ENCODE measurements at regions not wholly inside any gene's neighbourhood (a gene's known extent, or its start where the extent isn't known, plus 50 kb on each side); places are given as distances from the start of the nearest gene placed in this dataset.

GRCh38 chr7:81648716-81649115 lies 121.1 kb downstream of the HGF start:
- DNase-seq = no peak

- DNase-seq = no peak
These were observed 124.4 kb downstream of the HGF start for GRCh38 chr7:81645435-81645834.

GRCh38 chr7:81641873-81642272 lies 128.0 kb downstream of the HGF start:
- DNase-seq = no peak

- no peak for DNase-seq
These were observed 131.6 kb downstream of the HGF start for GRCh38 chr7:81638198-81638597.

- no peak for DNase-seq
These were observed 132.3 kb downstream of the HGF start for GRCh38 chr7:81637534-81637933.

GRCh38 chr7:81632418-81632817 lies 137.4 kb downstream of the HGF start:
- DNase-seq = no peak

GRCh38 chr7:81630600-81630999 lies 139.2 kb downstream of the HGF start:
- no peak for DNase-seq

GRCh38 chr7:81629702-81630101 lies 140.1 kb downstream of the HGF start:
- DNase-seq = no peak

- DNase-seq = no peak
These were observed 140.9 kb downstream of the HGF start for GRCh38 chr7:81628951-81629350.

GRCh38 chr7:81627536-81628287 lies 142.1 kb downstream of the HGF start:
- DNase-seq = no peak

- DNase-seq = no peak
These were observed 143.8 kb downstream of the HGF start for GRCh38 chr7:81626008-81626407.

GRCh38 chr7:81624650-81625631 lies 144.9 kb downstream of the HGF start:
- DNase-seq = no peak

GRCh38 chr7:81624021-81624592 lies 145.7 kb downstream of the HGF start:
- no peak for DNase-seq

GRCh38 chr7:81623251-81623855 lies 146.5 kb downstream of the HGF start:
- no peak for DNase-seq

GRCh38 chr7:81621893-81622292 lies 148.0 kb downstream of the HGF start:
- no peak for DNase-seq

GRCh38 chr7:81618396-81619014 lies 151.3 kb downstream of the HGF start:
- no peak for DNase-seq

- DNase-seq = no peak
These were observed 152.9 kb downstream of the HGF start for GRCh38 chr7:81616951-81617350.

- no peak for DNase-seq
These were observed 158.0 kb downstream of the HGF start for GRCh38 chr7:81611805-81612204.

- no peak for DNase-seq
These were observed 158.8 kb downstream of the HGF start for GRCh38 chr7:81611040-81611439.

- DNase-seq = no peak
These were observed 161.0 kb downstream of the HGF start for GRCh38 chr7:81608748-81609382.

- no peak for DNase-seq
These were observed 161.9 kb downstream of the HGF start for GRCh38 chr7:81607987-81608386.

All from MV-4-11 (cell line).